ENCODE measurements at regions not wholly inside any gene's neighbourhood (a gene's known extent, or its start where the extent isn't known, plus 50 kb on each side); places are given as distances from the start of the nearest gene placed in this dataset.

- TF ChIP-seq ZNF274 (IDR thresholded peaks at IDR 0.05; ENCODE audit: low read depth, low read length) (no peak), SUZ12 (IDR thresholded peaks at IDR 0.05; ENCODE audit: extremely low read depth, insufficient read depth, insufficient read length) (no peak)
These were observed 250.5 kb downstream of the GLI2 start for GRCh38 chr2:120985997-120986651.
